GF-D8 (cell line): ENCODE measurements at regions not wholly inside any gene's neighbourhood (a gene's known extent, or its start where the extent isn't known, plus 50 kb on each side); places are given as distances from the start of the nearest gene placed in this dataset.

Experiments used
- DNase-seq: peaks from one replicate; lab custom pipeline; 2025; lab: John Stamatoyannopoulos, UW

GRCh38 chr4:104964410-104965175 is 182.1 kb upstream of the TET2 start:
- DNase-seq = no peak

GRCh38 chr4:104966349-104967033 is 180.2 kb upstream of the TET2 start:
- DNase-seq = peak; percentile 74

GRCh38 chr4:104967034-104967401 is 179.7 kb upstream of the TET2 start:
- no peak for DNase-seq

GRCh38 chr4:104969394-104970082 is 177.1 kb upstream of the TET2 start:
- no peak for DNase-seq

- DNase-seq = no peak
These were observed 175.2 kb upstream of the TET2 start for GRCh38 chr4:104971462-104971861.

GRCh38 chr4:104973708-104974107 is 173.0 kb upstream of the TET2 start:
- no peak for DNase-seq

GRCh38 chr4:104975617-104976016 is 171.1 kb upstream of the TET2 start:
- DNase-seq = no peak

- no peak for DNase-seq
These were observed 170.4 kb upstream of the TET2 start for GRCh38 chr4:104976262-104976661.

- DNase-seq = no peak
These were observed 167.5 kb upstream of the TET2 start for GRCh38 chr4:104979083-104979760.

- no peak for DNase-seq
These were observed 163.0 kb upstream of the TET2 start for GRCh38 chr4:104983615-104984179.

- no peak for DNase-seq
These were observed 160.4 kb upstream of the TET2 start for GRCh38 chr4:104986306-104986705.

GRCh38 chr4:104989371-104989770 is 157.3 kb upstream of the TET2 start:
- no peak for DNase-seq

GRCh38 chr4:105002278-105002677 is 144.4 kb upstream of the TET2 start:
- no peak for DNase-seq

- DNase-seq = no peak
These were observed 132.4 kb upstream of the TET2 start for GRCh38 chr4:105014234-105014633.

GRCh38 chr4:105014635-105015034 is 132.0 kb upstream of the TET2 start:
- DNase-seq = peak; percentile 61

GRCh38 chr4:105015750-105016149 is 130.9 kb upstream of the TET2 start:
- no peak for DNase-seq

GRCh38 chr4:105022811-105023667 is 123.6 kb upstream of the TET2 start:
- DNase-seq = no peak

- no peak for DNase-seq
These were observed 123.0 kb upstream of the TET2 start for GRCh38 chr4:105023668-105024055.

- no peak for DNase-seq
These were observed 121.2 kb upstream of the TET2 start for GRCh38 chr4:105025263-105026017.

GRCh38 chr4:105036991-105037390 is 109.7 kb upstream of the TET2 start:
- DNase-seq = no peak
